ENCODE measurements at regions not wholly inside any gene's neighbourhood (a gene's known extent, or its start where the extent isn't known, plus 50 kb on each side); places are given as distances from the start of the nearest gene placed in this dataset.

DNA sequence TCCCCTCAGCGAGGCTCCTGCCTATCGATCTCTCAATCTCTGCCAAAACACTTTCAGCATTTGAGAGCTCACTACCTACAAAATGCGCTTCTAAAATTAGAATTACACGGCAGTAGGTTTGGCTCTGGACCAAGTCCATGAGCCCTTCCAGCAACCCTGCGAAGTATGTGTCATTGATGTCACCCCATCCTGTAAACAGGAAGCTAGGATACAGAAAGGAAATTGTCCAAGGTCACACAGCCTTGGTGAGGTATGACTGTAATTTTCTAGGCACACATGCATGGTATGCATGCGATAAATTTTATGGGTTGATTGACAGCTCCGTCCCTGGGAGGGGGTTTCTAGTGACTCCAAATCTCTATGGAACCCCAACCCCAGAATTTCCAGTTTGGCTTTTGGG, 330.3 kb upstream of the CDH5 start:
- TF ChIP-seq, protein P1, sequence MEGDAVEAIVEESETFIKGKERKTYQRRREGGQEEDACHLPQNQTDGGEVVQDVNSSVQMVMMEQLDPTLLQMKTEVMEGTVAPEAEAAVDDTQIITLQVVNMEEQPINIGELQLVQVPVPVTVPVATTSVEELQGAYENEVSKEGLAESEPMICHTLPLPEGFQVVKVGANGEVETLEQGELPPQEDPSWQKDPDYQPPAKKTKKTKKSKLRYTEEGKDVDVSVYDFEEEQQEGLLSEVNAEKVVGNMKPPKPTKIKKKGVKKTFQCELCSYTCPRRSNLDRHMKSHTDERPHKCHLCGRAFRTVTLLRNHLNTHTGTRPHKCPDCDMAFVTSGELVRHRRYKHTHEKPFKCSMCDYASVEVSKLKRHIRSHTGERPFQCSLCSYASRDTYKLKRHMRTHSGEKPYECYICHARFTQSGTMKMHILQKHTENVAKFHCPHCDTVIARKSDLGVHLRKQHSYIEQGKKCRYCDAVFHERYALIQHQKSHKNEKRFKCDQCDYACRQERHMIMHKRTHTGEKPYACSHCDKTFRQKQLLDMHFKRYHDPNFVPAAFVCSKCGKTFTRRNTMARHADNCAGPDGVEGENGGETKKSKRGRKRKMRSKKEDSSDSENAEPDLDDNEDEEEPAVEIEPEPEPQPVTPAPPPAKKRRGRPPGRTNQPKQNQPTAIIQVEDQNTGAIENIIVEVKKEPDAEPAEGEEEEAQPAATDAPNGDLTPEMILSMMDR (IDR thresholded peaks at IDR 0.05) = no peak
- TF ChIP-seq POLR2A (IDR thresholded peaks at IDR 0.05) = no peak

All from uterus (tissue), 2 donors.